NOMO-1 treated with dmso at 0.1 percent for 144 hours (cell line): ENCODE measurements at regions not wholly inside any gene's neighbourhood (a gene's known extent, or its start where the extent isn't known, plus 50 kb on each side); places are given as distances from the start of the nearest gene placed in this dataset.

Experiments
- DNase-seq: peaks from one replicate; lab custom pipeline; 2025; ENCODE audit not compliant: unreplicated experiment; lab: John Stamatoyannopoulos, UW

DNA sequence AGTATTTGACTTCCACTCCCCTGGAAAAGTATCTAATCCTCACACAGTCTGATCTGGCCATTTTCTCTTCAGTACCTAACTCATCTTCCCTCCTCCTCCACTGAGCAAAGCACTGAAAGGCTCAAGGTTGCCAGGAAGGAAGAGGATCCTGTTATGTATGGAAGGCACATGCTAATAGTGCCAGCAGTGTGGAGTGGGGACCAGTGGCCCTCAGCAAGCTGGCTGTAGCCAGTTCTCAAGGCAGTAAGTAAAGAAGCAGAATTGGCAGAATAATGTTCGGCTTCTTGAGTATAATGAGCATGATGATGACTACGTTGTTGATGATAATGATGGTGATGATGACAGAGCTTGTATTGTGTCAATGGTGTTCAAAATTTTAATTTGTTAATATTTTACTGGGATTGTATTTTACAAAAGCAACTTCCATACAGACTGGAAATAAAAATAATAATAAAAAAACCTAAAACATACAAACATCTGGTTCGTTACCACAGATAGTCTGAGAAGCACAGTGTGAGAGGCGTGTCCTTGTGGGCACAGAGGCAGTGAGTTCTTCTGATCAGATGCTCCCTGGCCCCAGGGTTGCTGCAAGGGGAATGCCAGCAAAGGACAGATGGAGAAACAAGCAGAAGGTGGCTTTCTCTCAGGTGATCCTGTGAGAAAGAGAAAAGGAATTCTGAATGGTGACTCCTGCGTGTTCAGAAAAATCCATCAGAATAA lies 528.8 kb downstream of the CMPK2 start:
- DNase-seq: no peak

DNA sequence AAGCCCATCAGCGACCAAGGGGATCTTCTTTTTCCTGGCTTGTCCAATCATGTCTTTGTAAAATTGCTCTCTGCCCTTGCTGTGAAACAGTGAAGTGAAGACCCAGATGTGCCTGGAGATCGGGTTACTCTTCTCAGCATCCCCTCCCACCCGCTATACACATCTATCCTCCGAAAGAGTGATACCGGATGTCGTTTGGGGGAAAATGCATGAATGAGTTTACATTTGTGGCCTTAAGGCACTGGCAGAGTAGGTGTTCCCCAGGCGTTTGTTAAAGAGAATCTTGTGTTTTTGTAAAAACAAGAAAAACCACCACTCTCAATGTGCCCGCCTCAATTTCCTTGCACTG lies 528.3 kb downstream of the CMPK2 start:
- DNase-seq: no peak

DNA sequence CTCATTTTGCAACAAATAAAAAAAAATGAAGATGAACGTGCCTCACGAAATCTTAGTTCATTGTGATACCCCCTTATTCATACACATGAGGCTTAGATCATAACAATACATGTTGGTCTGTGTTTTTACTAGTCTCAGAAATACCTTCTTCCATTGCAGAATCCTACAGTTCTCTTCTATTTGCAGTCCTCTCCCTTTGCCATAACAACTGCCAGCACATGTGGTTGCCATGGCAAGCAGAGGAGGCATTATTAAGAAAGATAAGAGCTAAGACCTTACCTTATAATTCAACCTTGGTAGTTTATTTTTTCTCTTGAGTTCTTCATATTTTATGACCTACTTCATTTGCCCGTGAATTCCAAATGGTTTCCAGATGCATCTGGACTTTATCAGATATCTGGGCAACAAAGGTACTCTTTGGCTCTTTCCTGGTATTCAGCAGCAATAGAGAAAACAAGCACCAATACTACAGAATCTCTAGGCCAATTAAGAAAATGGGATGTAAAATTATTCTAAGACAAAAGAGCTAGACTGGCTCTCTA lies 524.0 kb downstream of the CMPK2 start:
- DNase-seq: no peak

DNA sequence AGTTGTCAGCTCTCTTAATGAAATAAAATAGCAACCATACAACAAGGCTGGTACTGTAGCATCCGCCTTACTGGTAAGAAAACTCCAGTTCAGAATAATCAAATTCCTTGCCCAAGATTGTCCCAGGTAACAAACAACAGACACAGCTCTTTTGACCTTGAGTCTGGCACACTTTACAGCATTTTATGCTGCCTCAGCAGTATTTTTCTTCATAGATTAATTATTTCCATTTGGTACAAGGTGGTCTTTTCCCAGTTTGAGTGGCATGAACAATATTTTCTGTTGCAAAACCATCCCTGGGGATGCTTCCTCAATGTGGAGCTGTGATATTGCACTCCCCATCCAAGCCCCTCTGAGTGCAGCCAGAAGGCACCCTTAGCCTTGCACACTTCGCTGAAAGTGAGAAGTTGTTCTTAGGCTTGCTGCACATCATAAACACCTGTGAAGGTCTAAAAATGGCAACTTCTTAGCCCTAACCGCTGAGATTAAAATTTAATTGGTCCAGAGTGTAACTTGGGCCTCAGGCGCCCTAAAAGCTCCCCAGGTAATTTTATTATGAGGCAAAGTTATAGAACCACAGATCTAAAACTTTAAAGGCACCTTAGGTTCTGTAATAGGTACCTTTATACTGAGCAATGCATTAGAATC lies 523.3 kb downstream of the CMPK2 start:
- no peak for DNase-seq

DNA sequence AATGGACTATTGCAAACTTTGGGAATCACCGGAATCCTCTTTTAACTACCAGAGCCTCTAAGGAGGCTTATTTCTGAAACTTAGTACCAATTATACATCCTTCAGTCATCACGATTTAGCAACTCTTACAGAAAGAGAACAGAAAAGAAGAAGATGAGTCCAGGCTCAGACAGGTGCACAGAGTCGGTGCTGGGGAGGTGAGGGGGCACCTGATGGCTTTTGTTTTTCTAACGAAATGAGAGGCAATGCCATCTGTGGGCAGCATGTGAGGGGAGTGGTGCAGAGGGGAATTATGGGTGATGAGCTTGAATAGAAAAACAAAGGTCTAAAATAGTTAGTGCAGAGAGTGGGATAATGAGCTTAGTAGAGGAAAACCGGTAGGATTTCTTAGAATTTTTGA lies 522.6 kb downstream of the CMPK2 start:
- no peak for DNase-seq

DNA sequence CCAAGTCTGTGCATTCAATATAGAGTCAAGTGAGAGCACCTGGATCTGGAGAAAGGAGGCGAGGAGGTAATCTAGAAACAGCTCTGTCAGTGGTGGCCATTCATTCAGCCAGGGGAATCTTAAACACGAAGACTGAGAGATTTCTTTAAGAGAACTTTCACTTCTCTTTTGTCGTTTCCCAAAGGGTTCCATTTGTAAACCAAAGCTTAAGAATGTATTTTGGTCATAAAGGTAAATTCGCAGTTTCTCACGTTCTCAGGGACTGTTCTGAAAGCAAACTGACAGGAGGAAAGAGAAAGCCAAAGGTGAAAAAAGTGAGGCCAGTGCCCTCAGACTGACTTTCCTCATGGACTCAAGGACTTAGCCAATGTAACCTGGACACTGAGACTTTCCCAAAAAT lies 513.5 kb downstream of the CMPK2 start:
- DNase-seq: no peak

DNA sequence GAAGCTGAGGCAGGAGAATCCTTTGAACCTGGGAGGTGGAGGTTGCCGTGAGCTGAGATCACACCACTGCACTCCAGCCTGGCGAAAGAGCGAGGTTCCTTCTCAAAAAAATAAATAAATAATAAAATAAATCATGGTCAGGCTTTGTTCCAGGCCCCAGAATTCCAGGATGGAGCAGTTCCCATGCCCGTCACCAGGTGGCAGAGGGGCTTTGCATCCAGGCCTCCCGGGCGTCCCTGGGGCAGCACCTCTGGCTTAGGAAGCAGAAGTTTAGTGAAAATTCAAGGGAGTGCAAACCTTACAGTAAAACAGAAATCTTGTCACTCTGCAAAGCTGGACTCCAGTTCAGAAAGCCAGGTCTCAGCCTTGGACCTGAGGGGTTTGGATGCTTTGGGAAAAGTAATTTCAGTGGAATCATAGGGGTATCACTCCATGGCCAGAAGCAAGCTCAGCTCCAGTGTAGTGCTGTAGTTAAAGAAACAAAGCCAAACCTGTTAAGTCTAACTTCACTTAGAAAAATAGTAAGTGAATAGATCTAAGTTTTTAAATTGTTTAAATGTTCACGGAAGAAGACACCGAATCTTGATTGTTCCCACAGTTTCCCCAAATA lies 512.7 kb downstream of the CMPK2 start:
- no peak for DNase-seq

DNA sequence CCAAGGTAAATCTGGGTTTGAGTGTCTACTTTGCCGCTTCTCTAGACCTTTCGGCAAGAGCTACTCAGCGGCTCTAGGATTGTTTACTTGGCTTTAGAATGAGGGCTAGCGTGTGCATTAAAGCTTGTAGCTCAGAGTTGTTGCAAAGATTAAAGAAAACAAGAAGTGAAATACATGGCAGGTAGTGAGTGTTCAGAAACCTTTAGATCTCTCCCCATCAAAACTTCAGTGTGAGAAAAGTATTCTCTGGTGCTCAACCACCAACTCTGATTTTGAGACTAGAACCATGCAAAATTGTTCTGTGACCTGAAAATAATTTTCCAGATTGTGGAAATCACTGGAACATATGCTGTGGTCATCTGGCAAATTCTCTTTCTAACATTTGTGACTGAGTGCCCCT lies 512.0 kb downstream of the CMPK2 start:
- DNase-seq: no peak

DNA sequence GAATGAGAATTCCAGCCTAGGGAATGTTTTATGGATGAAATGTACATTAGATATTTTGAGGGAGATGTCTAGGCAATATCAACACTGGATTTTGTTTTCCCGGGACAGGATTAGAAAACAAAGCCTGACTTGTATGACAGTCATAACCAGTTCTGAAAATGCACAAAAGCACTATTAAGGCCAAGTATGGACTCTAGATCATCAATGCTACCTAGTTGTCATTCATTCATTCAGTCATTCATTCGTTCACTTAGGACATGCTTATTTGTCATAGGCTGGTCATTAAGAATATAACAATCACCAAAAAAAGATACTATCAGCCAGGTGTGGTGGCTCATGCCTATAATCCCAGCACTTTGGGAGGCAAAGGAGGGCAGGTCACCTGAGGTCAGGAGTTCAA lies 511.2 kb downstream of the CMPK2 start:
- no peak for DNase-seq

DNA sequence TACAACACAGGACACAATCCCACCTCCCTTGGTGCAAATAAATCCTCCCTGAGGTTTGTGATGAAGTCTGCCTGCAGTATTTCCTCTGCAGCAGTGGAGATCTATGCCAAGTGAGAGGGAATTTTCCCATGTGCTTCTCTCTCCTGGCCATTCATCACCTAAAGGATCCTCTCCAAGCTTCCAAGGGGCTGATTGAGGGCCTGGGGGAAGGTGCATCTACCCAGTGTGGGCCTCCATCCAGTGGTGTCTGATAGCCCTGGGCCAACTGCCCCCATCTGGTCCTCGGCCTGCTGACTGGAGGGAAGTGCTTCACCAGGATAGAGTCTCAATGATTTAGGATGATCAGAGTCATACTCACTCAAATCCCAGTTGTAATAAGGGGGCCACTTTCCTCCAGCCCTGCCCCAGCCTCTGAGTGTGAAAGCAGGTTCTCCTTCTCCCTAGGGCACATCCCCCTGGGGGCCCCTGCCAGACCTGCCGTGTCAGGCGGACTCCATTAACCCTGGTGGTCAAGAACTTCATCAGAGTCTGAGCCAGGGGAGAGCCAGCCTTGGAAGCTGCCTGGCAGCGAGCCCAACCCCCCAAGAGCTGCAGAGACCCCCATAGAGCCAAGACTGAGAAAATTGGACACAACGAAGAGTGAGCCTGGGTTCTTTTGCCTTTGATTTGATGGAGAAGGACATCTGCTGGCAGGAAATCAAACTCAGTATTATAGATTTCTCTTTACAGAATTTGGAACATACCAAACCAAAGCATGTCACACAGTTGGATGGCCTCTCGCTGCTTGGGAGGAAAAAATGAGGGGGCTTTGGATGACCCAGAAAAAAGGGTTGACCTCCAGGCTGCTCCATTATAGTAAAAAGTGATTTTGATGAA lies 509.6 kb downstream of the CMPK2 start:
- no peak for DNase-seq

DNA sequence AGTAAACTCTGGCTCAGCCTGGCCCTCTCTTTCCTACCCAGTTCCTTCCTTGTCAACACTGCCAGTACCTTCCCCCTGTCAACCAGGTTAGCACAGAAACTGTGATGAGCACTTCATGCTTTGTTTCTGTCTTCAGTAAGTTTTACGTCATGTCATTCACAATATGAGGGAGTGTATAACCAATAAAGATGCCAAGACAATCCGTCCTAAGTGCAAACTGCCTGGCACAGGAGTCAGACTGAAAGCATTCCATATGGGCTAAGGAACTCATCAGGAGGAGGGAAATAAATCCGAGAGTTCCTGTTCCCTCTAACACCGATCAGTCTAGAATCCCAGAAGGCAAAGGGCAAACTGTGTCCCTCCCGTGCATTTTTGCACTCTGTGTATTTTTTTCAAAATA lies 507.2 kb downstream of the CMPK2 start:
- DNase-seq: no peak

DNA sequence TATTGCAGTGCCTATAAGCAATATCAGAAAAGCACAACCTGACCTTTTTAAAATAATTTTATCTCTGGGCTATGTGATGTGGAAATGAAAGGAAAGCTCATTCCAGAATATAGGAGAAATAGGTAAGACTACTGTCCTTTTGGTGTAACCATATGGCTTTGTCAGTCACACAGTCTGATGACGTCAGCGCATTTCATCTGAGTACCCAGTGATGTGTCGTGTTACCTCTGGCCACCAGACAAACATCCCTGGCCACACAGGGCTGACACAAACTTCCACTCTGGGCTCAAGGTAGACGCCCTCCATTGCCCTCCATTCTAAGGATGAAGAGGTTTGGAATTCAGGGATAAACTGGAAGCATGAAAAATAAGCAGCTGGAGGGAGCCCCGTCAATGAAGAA lies 506.7 kb downstream of the CMPK2 start:
- no peak for DNase-seq

DNA sequence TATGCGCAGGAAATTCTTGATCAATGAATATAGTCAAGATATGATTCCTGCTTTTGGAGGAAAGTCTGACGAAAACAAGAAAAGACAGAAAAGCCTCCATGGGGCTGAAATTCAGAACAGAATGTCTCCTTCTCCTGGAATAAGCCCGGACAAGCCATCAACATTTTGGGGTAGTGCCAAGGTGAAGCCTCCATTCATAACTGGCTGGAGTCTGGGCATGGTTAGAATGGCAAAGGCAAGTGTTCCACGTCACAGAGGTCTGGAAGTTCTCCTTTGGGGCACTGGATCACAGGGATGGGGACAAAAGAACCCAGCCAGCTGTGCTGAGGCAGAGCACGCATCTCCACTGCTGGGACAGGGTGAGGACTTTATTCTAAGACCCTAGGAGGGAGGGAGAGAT lies 505.7 kb downstream of the CMPK2 start:
- no peak for DNase-seq

DNA sequence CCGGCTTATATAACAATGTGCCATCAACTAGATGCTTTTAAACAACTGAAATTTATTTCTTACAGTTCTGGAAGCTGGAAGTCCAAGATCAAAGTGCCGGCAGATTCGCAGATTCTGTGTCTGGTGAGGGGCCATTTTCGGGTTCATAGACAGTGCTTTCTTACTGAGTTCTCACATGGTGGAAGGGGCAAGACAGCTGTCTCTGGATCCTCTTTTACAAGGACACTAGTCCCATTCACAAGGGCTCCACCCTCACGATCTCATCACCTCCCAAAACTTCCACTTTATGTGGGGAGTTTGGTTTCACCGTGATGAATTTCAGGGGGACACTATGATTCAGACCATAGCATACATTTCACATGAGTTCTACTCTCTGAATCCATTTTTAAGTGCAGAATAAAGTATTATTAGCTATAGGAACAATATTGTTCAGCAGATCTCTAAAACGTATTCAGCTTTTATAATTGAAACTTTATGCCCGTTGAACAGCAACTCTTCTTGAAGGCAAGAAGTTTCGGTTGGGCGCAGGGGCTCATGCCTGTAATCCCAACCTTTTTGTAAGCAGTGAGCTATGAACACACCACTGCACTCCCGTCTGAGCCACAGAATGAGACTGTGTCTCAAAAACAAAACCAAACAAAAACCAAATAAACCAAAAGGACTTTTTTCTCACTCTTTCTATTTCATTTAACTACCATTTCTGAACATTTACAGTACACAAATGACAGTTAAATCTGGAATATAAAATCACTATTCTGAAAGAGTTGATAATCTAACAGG lies 502.8 kb downstream of the CMPK2 start:
- no peak for DNase-seq

DNA sequence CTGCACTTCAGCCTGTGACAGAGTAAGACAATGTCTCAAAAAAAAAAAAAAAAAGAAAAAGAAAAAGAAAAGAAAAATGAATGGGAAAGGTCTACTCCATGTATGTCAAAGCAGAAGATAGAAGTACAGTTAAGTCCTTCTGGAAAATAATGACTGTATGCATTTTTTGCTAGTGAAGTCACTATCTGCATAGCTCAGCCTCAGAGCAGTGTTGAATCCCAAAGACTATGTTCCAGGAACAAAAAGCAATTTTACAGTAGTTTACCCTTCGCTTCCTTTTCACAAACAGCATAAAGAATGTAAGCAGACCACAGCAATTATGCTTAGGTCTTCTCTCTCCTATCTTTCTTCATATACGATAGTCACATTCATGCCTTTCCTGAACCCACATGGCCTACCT lies 497.4 kb downstream of the CMPK2 start:
- DNase-seq: no peak

DNA sequence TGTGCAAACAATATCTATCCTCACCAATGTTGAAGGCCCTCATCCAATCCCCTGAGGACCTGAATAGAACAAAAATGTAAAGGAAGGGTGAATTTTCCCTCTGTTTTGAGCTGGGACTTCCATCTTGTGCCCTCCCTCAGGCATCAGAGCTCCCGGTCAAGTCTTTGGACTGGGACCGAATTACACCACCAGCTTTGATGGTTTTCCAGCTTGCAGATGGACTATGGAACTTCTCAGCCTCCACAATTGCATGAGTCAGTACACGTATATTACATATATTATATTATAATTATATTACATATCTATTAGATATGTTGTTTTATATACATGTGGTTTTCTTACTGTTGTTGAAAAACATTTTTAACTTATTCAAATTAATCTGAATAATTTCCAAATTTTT lies 496.4 kb downstream of the CMPK2 start:
- no peak for DNase-seq

DNA sequence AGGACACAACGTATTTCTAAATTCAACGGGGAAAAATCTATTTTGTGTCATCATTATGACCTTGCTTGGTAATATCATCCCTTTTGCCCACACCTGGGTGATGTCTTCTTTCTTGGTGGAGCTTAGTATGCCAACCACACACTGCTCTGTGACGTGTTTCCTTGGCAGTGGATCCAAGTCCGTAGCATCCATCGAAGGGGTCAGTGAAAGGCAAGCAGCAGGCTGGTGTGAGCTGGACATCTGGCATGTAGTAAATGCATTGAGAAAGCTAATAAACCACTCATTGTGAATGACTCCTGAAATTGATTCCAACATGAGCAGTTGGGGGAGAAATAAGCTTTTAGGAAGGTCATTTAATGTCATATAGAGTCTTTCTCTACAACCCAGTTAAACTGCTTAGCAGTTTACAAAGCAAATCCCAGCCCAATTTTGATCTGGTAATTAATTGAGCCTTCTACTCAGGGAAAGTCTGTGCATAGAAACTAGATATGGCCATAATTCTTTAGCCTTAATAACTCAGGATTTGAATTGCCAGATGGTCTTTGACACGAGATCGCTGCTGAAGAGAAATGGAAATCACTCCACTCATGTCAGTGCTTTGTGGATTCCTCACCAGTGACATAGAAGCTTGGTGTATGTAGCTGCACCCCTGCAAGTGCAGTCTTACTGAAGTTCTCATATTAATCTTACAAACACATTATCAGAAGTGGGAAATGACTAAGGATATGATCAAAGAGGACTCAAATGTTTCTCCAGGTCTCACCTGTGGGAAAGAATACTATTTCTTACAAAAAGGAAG lies 494.8 kb downstream of the CMPK2 start:
- no peak for DNase-seq

DNA sequence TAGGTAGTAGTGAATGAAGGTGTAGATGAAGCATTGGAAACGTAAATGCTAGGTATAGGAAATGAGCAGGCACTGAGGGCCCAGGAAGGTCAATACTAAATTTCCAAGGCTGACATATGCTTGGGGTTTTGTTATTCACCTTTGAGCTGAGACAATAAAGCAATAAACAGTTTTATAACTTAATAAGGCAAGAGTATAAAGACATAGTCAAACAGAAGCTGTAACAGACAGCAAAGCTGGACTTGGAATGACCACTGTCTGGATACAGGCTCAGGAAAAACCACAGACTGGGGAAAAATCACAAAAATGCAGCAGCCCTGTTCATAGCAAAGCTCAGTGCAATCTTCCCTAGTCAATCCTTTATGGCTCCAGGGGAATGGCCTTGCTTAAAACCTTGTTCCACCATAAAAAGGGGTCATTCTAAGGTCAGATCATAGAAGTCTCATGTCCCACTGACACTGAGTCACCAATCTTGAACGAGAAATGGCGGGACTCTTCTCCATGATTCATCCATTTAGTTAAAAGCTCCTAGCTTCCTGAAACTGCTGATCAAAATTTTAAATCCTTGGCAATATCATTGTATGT lies 493.3 kb downstream of the CMPK2 start:
- no peak for DNase-seq

DNA sequence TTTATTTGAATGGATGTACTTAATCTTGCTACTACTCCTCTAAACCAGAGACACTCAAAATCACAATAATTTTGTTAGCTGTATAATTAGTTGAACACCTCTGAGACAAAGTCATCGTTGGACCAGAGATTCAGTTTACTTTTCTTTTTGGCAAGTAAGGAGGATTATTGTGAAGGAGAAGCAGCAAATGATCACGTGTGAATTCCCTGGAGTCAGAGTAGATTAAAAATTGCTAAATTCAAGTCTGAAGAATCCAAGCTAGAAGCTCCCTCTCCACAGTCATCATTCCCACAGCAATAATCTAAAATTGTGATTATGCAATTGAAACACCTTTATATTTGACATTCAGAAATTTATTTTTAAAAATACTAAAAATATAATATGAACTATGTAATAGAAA lies 484.4 kb downstream of the CMPK2 start:
- DNase-seq: no peak

DNA sequence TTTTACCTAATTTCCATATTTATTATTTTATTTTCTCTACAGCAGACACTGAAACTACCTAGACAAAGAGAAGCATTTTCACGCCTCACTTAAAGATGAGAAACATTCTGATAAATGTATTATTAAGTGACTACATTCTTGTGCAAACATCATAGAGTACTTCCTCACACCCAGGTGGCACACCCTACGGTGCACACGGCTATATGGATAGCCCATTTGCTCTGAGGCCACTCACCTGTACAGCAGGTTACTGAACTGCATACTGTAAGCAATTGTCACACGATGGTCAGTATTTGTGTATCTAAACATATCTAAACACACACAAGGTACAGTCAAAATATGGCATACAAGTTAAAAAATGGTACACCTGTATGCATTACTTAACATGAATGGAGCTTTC lies 481.4 kb downstream of the CMPK2 start:
- DNase-seq: no peak
